HUES48 (cell line): ENCODE measurements at regions not wholly inside any gene's neighbourhood (a gene's known extent, or its start where the extent isn't known, plus 50 kb on each side); places are given as distances from the start of the nearest gene placed in this dataset.
"Not testable (repeated sequence)": the region's sequence is repeated elsewhere in the genome, so short reads cannot be mapped to it uniquely, and the experiment has no call there.

ENCODE experiments used
- H3K27ac ChIP-seq: one replicate; pipeline ENCODE4 v1.7.0; 2013; ENCODE audit warnings: low read depth, low read length, inconsistent platforms
- H3K27me3 ChIP-seq: 2 replicates; pipeline ENCODE4 v1.6.1; 2013; ENCODE audit warnings: mild to moderate bottlenecking, low read length; ENCODE audit not compliant: control insufficient read depth, insufficient read depth
- H3K36me3 ChIP-seq: 2 replicates; pipeline ENCODE4 v1.6.1; 2013; ENCODE audit warnings: low read length; ENCODE audit not compliant: control insufficient read depth, insufficient read depth
- H3K4me1 ChIP-seq: 2 replicates; pipeline ENCODE4 v1.6.1; 2013; ENCODE audit warnings: mild to moderate bottlenecking, low read length; ENCODE audit not compliant: control insufficient read depth, insufficient read depth
- H3K4me3 ChIP-seq: 2 replicates; pipeline ENCODE4 v1.5.1; 2013; ENCODE audit warnings: mild to moderate bottlenecking, low read depth, low read length
- H3K9ac ChIP-seq: 2 replicates; pipeline ENCODE4 v1.6.1; 2013; ENCODE audit warnings: mild to moderate bottlenecking, low read depth, low read length, moderate library complexity
- H3K9me3 ChIP-seq: 2 replicates; pipeline ENCODE4 v1.6.1; 2013; ENCODE audit warnings: low read length; ENCODE audit not compliant: control insufficient read depth, insufficient read depth

DNA sequence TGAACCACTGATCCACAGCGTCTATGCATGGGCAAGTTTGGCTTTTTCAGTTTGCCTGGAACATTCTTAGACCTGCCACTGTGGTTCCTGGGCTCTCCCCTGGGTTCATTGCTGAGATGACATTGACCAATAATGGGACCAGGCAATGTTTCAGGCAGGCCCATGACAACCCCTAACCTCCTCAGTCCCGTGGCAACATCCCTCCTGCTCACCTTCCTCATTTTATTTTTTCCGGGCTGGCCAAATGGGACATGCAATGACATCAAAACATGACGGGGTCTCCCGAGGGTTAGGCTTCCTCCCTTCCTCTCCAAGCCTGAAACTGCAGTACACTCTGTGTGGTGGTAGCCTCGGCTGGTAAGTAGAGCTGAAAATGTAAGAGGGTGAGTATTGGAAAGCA, 234.0 kb upstream of the RREB1 start:
- H3K4me1 ChIP-seq, result peaks cover 11% of the 10 kb centered on the region
- no peaks in the 10 kb centered on the region for H3K36me3 ChIP-seq
- no peak overlapping the region for H3K4me3 ChIP-seq
- H3K9me3 ChIP-seq, result no peaks in the 10 kb centered on the region
- no peak overlapping the region for H3K9ac ChIP-seq
- H3K27ac ChIP-seq, result no peak overlapping the region
- H3K27me3 ChIP-seq, result no peaks in the 10 kb centered on the region

DNA sequence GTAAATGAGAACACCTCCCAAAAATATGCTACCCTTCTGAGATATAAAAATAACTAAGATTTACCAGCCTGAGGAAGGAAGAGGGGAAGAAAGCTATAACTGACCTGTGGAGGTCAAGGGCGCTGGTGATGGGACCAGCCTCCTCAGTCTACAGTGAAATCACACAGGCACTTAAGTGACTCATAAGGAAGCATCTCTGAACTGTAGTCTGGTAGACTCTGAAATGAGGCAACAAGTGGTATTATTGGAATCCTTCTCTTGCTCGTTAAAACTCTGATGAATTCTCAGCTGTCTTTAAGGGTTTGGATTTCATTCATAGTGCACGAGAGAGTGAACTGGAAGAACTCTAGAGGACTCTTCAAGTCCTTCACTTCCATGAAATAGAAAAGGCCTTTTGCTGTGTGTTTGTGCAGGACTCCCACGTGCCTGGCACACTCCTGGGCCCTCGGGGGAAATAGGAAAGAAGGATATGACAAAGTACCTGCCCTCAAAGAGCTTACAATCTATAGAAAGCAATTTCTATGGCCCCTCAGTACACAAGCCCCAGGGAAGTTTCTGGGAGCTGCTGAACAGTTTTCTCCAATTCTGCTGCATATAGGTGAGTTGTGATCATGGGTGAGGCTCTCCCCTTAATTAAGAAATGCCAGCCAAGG, 231.8 kb upstream of the RREB1 start:
- Histone ChIP-seq H3K9me3 (no peaks in the 10 kb centered on the region), H3K4me1 (peaks cover 11% of the 10 kb centered on the region), H3K9ac (no peak overlapping the region), H3K4me3 (no peak overlapping the region), H3K27me3 (no peaks in the 10 kb centered on the region), H3K27ac (no peak overlapping the region), H3K36me3 (no peaks in the 10 kb centered on the region)

DNA sequence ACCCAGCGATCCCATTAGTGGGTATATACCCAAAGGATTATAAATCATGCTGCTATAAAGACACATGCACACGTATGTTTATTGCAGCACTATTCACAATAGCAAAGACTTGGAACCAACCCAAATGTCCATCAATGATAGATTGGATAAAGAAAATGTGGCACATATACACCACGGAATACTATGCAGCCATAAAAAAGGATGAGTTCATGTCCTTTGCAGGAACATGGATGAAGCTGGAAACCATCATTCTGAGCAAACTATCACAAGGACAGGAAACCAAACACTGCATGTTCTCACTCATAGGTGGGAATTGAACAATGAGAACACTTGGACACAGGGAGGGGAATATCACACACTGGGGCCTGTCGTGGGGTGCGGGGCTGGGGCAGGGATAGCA, 230.0 kb upstream of the RREB1 start:
- not testable (repeated sequence) for H3K4me1 ChIP-seq, H3K27ac ChIP-seq, H3K36me3 ChIP-seq, H3K9ac ChIP-seq, H3K9me3 ChIP-seq, H3K4me3 ChIP-seq, H3K27me3 ChIP-seq

DNA sequence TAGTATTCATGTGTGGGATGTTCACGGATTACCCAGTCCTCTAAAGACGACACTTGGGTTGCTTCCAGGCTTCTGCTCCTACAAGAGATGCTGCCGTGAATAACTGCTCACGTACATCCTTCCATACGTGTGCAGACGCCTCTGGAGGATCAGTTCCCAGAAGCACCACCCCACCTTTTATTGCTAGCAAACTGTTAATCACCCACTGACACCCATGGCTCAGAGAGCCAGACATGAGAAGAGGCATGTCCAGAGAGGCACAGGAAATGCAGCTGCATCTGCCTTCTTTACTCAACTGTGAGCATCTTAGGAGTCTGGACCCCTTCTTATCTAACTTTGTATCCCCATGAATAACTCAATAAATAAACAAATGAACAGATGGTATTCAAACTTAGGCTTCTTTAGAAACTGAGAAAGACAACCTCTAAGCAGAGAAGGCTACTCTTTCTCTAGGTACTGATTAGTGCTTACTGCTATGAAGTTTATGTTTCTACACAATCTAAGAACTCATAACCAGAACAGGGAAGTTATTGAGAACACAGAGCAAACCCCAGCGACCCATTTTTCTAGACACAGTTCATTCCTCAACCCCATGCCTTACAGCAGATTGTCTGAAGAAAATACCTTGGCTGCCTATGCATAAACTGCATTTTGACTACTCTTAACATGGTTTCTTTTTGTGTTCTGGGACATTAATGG, 228.7 kb upstream of the RREB1 start:
- H3K36me3 ChIP-seq, result no peaks in the 10 kb centered on the region
- H3K9me3 ChIP-seq, result no peaks in the 10 kb centered on the region
- no peak overlapping the region for H3K27ac ChIP-seq
- H3K27me3 ChIP-seq, result no peaks in the 10 kb centered on the region
- no peak overlapping the region for H3K4me3 ChIP-seq
- no peaks in the 10 kb centered on the region for H3K4me1 ChIP-seq
- H3K9ac ChIP-seq, result no peak overlapping the region

DNA sequence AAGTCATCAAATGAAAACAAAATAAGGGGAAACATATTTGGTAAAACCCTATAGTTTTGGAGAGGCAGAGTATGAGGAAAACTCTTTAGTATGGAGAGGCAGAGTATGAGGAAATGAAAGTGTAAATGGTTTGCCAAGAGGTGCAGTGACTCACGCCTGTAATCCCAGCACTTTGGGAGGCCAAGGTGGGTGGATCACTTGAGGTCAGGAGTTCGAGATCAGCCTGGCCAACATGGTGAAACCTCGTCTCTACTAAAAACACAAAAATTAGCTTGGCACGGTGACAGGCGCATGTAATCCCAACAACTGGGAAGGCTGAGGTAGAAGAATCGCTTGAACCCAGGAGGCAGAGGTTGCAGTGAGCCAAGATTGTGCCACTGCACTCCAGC, 228.2 kb upstream of the RREB1 start:
- not testable (repeated sequence) for H3K9ac ChIP-seq, H3K4me1 ChIP-seq, H3K27me3 ChIP-seq, H3K4me3 ChIP-seq, H3K27ac ChIP-seq, H3K36me3 ChIP-seq, H3K9me3 ChIP-seq

DNA sequence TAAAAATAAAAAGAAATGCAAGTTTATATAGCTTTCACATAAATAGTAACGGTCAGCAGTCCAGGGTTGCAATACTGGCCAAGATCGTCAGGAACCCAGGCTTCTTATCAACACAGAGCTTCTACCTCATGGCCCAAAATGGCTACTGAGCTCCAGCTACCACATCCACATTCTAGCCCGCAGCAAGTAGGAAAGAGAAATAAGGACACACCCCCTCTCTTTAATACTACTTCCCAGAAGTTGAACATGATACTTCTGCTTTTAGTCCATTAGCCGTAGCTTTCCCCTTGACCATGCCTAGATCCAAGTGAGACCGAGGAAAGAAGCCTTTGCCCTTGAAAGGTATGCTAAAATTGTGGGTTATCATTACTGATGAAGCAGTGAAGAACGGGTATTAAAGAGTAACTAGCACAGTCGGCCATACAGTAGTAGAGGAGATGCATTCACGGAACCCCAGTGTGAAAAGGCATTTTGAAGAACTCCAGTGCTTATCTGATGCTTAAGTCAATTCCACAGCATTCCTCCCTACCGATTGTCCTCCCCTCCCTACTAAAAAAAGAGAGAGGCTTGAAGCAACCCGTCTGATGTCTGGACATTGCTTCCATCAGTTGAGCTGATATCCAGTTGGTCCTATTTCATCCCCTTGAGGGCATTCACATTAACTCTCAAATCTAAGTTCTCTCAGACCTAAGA, 226.9 kb upstream of the RREB1 start:
- no peak overlapping the region for H3K4me3 ChIP-seq
- H3K27ac ChIP-seq, result no peak overlapping the region
- no peak overlapping the region for H3K9ac ChIP-seq
- H3K9me3 ChIP-seq, result no peaks in the 10 kb centered on the region
- H3K36me3 ChIP-seq, result no peaks in the 10 kb centered on the region
- H3K27me3 ChIP-seq, result no peaks in the 10 kb centered on the region
- no peaks in the 10 kb centered on the region for H3K4me1 ChIP-seq

DNA sequence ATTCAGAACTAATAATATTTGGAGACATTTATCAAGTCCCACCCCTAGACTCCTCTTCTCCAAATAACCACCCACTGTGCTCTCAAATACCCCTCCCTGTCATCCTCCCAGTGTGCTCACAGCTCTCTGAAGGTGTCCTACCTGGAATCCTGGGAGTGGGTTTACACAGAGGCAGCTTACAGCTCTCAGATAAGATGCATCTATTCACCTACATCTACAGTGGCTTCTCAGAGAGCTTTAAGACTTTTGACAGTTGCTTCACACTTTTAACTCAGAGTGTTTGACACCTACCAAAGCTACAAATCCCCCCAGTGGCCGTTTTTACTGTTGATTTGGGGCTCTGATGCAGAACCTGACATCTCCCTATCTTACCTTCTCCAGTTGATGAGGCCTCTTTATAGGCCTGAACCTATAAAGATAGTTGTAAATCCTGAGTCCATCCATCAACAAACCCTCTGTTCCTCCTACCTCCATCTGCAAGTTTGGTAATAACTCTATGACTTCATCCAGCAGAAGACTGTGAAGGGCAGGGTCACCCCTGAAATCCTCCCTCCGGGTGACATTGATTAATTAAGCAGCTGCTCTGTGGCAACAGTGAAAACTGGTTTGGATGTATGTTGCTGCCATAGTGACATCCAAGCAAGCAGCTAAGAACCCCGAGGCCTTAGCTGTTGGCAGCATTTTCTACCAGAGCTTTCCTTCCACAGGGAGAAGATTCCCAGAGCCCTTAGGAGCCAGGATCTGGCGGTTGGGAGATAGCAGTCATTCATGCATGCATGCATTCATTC, 226.1 kb upstream of the RREB1 start:
- no peaks in the 10 kb centered on the region for H3K9me3 ChIP-seq
- H3K27ac ChIP-seq, result no peak overlapping the region
- H3K36me3 ChIP-seq, result no peaks in the 10 kb centered on the region
- H3K4me3 ChIP-seq, result no peak overlapping the region
- H3K27me3 ChIP-seq, result no peaks in the 10 kb centered on the region
- no peaks in the 10 kb centered on the region for H3K4me1 ChIP-seq
- no peak overlapping the region for H3K9ac ChIP-seq

DNA sequence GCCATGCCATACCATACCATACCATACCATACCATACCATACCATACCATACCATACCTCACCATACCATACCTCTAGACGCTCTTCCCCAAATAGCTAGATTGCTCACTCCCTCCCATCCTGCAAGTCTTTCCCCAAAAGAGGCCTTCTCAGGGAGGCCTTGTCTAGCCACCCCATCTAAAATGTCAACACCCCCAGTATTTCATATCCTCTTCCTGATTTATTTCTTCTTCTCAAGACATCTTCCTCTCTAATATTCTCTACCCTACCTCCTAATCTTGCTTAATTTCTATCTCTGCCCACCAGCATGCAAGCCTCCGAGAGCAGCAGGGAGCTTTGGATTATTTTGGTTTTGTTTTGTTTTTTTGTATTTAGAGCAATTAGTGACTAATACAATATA, 225.2 kb upstream of the RREB1 start:
- H3K4me3 ChIP-seq, result no peak overlapping the region
- no peaks in the 10 kb centered on the region for H3K27me3 ChIP-seq
- no peak overlapping the region for H3K27ac ChIP-seq
- H3K36me3 ChIP-seq, result no peaks in the 10 kb centered on the region
- H3K4me1 ChIP-seq, result no peaks in the 10 kb centered on the region
- H3K9ac ChIP-seq, result no peak overlapping the region
- H3K9me3 ChIP-seq, result no peaks in the 10 kb centered on the region

DNA sequence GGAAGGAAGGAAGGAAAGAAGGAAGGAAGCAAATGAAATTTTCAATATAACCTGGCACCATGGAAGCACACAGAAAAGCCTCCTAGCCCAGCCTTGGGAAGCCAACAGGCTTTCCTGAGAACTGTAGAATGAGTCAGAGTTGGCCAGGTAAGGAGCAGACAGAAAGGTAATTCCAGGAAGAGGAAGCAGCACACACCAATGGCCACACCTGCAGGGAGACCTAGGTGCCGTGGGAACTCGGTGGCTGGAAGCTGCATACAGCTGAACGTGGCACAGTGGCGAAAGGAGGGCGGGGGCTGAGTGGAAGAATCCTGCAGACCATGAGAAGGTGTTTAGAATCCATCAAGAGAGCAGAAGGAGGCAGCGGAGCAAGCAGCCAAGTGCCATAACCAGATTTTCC, 224.8 kb upstream of the RREB1 start:
- H3K27me3 ChIP-seq, result no peaks in the 10 kb centered on the region
- no peaks in the 10 kb centered on the region for H3K4me1 ChIP-seq
- no peak overlapping the region for H3K9ac ChIP-seq
- no peaks in the 10 kb centered on the region for H3K36me3 ChIP-seq
- H3K27ac ChIP-seq, result no peak overlapping the region
- no peaks in the 10 kb centered on the region for H3K9me3 ChIP-seq
- no peak overlapping the region for H3K4me3 ChIP-seq

DNA sequence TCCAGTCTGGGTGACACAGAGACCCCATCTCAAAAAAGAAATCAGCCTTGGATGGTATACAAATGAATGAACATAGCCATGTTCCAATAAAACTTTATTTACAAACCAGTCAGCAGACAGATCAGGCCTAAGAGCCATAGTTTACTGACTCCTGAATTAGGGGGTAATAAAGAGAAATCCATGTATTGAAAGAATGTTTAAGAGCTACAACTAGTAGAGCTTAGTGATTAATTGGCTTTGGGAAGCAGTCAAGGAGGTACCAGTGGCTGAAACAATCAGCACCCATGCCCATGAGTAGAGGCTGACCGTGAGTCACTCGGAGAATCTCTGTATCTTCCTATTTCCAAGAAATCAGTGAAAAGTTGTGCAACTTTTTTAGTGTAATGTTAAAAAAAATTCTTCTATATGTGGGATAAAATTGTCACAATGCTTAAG, 223.6 kb upstream of the RREB1 start:
- H3K9me3 ChIP-seq, result no peaks in the 10 kb centered on the region
- no peak overlapping the region for H3K9ac ChIP-seq
- no peaks in the 10 kb centered on the region for H3K27me3 ChIP-seq
- H3K27ac ChIP-seq, result no peak overlapping the region
- H3K36me3 ChIP-seq, result no peaks in the 10 kb centered on the region
- no peak overlapping the region for H3K4me3 ChIP-seq
- no peaks in the 10 kb centered on the region for H3K4me1 ChIP-seq

DNA sequence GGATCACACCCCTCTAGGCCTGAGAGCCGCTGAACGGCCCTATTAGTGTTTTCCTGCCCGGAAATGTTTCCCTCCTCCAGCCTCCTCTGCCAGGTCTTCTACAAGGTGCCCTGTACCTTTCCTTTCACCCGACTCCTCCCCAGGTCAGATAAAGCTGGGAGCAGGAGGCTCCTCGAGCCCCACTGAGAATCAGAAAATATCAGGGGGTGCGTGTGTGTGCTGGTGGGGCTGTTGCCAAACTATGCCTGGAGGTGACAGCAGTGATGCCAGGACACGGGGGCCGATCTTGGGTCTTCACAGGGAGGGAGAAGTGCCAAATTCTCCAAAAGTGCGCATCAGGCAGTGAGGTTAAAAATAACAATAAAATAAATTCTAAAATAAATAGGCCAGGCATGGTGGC, 222.8 kb upstream of the RREB1 start:
- Histone ChIP-seq H3K27ac (no peak overlapping the region), H3K36me3 (no peaks in the 10 kb centered on the region), H3K9me3 (no peaks in the 10 kb centered on the region), H3K27me3 (no peaks in the 10 kb centered on the region), H3K9ac (no peak overlapping the region), H3K4me3 (no peak overlapping the region), H3K4me1 (no peaks in the 10 kb centered on the region)
